ENCODE measurements at regions not wholly inside any gene's neighbourhood (a gene's known extent, or its start where the extent isn't known, plus 50 kb on each side); places are given as distances from the start of the nearest gene placed in this dataset.

DNA sequence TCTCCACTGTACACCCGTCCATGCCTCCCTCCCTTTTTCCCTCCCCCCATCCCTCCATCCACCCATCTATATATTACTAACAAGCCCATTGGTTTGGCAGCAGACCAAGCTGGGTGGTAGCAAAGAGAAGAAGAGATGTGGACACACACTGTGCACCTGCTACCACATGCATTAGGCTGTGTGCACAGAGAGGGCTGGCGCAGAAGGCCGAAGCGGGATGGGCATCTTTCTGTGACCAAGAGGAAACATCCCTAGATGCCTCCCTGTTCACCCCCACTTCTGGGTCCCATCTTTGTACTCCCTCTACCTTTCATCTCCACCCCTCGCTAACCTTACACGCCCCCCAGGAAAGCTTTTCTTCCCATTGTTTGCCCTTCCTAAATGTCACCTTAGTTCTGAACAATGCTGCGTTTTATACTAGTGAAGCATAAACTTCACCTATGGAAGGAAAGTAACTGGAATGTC lies 64.9 kb upstream of the AFDN start (continued):
- 0 out of 2 replicates have a peak, but pooled peaks have one; percentile 6 for TF ChIP-seq ZFP91 (CRISPR knock-in tag; IDR thresholded peaks at IDR 0.05; ENCODE audit: borderline replicate concordance)
- no peak for TF ChIP-seq POLR2AphosphoS2 (IDR thresholded peaks at IDR 0.05; ENCODE audit: low read depth, low read length)
- no peak for TF ChIP-seq NCOA5 (CRISPR knock-in tag; IDR thresholded peaks at IDR 0.05)
- TF ChIP-seq ZBTB21 (CRISPR knock-in tag; IDR thresholded peaks at IDR 0.05): no peak
- TF ChIP-seq TCF7L2 (IDR thresholded peaks at IDR 0.05; ENCODE audit: low read depth, low read length): no peak
- no peak for TF ChIP-seq HNRNPK (IDR thresholded peaks at IDR 0.05; ENCODE audit: low read depth, low read length, poor library complexity, severe bottlenecking)
- TF ChIP-seq, protein P1, sequence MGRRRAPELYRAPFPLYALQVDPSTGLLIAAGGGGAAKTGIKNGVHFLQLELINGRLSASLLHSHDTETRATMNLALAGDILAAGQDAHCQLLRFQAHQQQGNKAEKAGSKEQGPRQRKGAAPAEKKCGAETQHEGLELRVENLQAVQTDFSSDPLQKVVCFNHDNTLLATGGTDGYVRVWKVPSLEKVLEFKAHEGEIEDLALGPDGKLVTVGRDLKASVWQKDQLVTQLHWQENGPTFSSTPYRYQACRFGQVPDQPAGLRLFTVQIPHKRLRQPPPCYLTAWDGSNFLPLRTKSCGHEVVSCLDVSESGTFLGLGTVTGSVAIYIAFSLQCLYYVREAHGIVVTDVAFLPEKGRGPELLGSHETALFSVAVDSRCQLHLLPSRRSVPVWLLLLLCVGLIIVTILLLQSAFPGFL (CRISPR knock-in tag; IDR thresholded peaks at IDR 0.05): no peak
- 0 out of 2 replicates have a peak, but pooled peaks have one; percentile 18 for TF ChIP-seq ZNF547 (CRISPR knock-in tag; IDR thresholded peaks at IDR 0.05)
- TF ChIP-seq, protein P2, sequence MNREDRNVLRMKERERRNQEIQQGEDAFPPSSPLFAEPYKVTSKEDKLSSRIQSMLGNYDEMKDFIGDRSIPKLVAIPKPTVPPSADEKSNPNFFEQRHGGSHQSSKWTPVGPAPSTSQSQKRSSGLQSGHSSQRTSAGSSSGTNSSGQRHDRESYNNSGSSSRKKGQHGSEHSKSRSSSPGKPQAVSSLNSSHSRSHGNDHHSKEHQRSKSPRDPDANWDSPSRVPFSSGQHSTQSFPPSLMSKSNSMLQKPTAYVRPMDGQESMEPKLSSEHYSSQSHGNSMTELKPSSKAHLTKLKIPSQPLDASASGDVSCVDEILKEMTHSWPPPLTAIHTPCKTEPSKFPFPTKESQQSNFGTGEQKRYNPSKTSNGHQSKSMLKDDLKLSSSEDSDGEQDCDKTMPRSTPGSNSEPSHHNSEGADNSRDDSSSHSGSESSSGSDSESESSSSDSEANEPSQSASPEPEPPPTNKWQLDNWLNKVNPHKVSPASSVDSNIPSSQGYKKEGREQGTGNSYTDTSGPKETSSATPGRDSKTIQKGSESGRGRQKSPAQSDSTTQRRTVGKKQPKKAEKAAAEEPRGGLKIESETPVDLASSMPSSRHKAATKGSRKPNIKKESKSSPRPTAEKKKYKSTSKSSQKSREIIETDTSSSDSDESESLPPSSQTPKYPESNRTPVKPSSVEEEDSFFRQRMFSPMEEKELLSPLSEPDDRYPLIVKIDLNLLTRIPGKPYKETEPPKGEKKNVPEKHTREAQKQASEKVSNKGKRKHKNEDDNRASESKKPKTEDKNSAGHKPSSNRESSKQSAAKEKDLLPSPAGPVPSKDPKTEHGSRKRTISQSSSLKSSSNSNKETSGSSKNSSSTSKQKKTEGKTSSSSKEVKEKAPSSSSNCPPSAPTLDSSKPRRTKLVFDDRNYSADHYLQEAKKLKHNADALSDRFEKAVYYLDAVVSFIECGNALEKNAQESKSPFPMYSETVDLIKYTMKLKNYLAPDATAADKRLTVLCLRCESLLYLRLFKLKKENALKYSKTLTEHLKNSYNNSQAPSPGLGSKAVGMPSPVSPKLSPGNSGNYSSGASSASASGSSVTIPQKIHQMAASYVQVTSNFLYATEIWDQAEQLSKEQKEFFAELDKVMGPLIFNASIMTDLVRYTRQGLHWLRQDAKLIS (CRISPR knock-in tag; IDR thresholded peaks at IDR 0.05): peak; percentile 79
- TF ChIP-seq CREB1 (IDR thresholded peaks at IDR 0.05): no peak
- no peak for TF ChIP-seq CREB1 (CRISPR knock-in tag; IDR thresholded peaks at IDR 0.05)
- no peak for TF ChIP-seq ZNF331 (CRISPR knock-in tag; IDR thresholded peaks at IDR 0.05)
- TF ChIP-seq DNMT3B (CRISPR knock-in tag; conservative IDR thresholded peaks at IDR 0.05): no peak
- TF ChIP-seq GFI1 (CRISPR knock-in tag; IDR thresholded peaks at IDR 0.05; ENCODE audit: borderline replicate concordance): 0 out of 2 replicates have a peak, but pooled peaks have one; percentile 5
